Fibroblast of skin of right biceps (primary cell): ENCODE measurements at regions not wholly inside any gene's neighbourhood (a gene's known extent, or its start where the extent isn't known, plus 50 kb on each side); places are given as distances from the start of the nearest gene placed in this dataset.
"Not testable (repeated sequence)": the region's sequence is repeated elsewhere in the genome, so short reads cannot be mapped to it uniquely, and the experiment has no call there.

ENCODE experiments used
- DNase-seq: peaks from one replicate; pipeline ENCODE4 v3.0.0-alpha.2; 2013

GRCh38 chr1:228945885-228946284 lies 210.6 kb downstream of the RHOU start:
- no peak for DNase-seq

GRCh38 chr1:228949617-228950016 lies 214.3 kb downstream of the RHOU start:
- not testable (repeated sequence) for DNase-seq

GRCh38 chr1:228953207-228953606 lies 217.9 kb downstream of the RHOU start:
- no peak for DNase-seq

- not testable (repeated sequence) for DNase-seq
Observed at GRCh38 chr1:228953808-228954207, 218.5 kb downstream of the RHOU start.

GRCh38 chr1:228955691-228956090 lies 220.4 kb downstream of the RHOU start:
- DNase-seq, result peak; percentile 55

- peak; percentile 36 for DNase-seq
Observed at GRCh38 chr1:228956864-228957263, 221.6 kb downstream of the RHOU start.

GRCh38 chr1:228957535-228957934 lies 222.3 kb downstream of the RHOU start:
- no peak for DNase-seq

- no peak for DNase-seq
Observed at GRCh38 chr1:228958121-228958520, 222.8 kb downstream of the RHOU start.

- DNase-seq, result no peak
Observed at GRCh38 chr1:228958741-228959140, 223.5 kb downstream of the RHOU start.

GRCh38 chr1:228960705-228961104 lies 225.4 kb downstream of the RHOU start:
- DNase-seq, result no peak

GRCh38 chr1:228961511-228961910 lies 226.2 kb downstream of the RHOU start:
- no peak for DNase-seq

- DNase-seq, result no peak
Observed at GRCh38 chr1:228963795-228964177, 228.5 kb downstream of the RHOU start.

GRCh38 chr1:228964178-228965089 lies 229.2 kb downstream of the RHOU start:
- DNase-seq, result peak; percentile 93

- no peak for DNase-seq
Observed at GRCh38 chr1:228968891-228969606, 233.8 kb downstream of the RHOU start.

- DNase-seq, result no peak
Observed at GRCh38 chr1:228969953-228970800, 234.9 kb downstream of the RHOU start.

GRCh38 chr1:228972576-228972975 lies 237.3 kb downstream of the RHOU start:
- no peak for DNase-seq

- no peak for DNase-seq
Observed at GRCh38 chr1:228974273-228974672, 239.0 kb downstream of the RHOU start.

- DNase-seq, result no peak
Observed at GRCh38 chr1:228975238-228975907, 240.1 kb downstream of the RHOU start.

GRCh38 chr1:228976316-228976715 lies 241.0 kb downstream of the RHOU start:
- DNase-seq, result no peak

GRCh38 chr1:228977307-228977706 lies 242.0 kb downstream of the RHOU start:
- DNase-seq, result no peak

GRCh38 chr1:228977741-228978140 lies 242.5 kb downstream of the RHOU start:
- no peak for DNase-seq

- DNase-seq, result peak; percentile 29
Observed at GRCh38 chr1:228978484-228979324, 243.4 kb downstream of the RHOU start.
